Endodermal cell (in vitro differentiated cells): ENCODE measurements at regions not wholly inside any gene's neighbourhood (a gene's known extent, or its start where the extent isn't known, plus 50 kb on each side); places are given as distances from the start of the nearest gene placed in this dataset.
"Not testable (repeated sequence)": the region's sequence is repeated elsewhere in the genome, so short reads cannot be mapped to it uniquely, and the experiment has no call there.

ENCODE experiments used
- DNase-seq: peaks from one replicate; pipeline ENCODE4 v3.0.0-alpha.2; 2017
- H3K27ac ChIP-seq: 2 replicates; pipeline ENCODE4 v1.5.1; 2013; ENCODE audit warnings: mild to moderate bottlenecking, low read depth, low read length, moderate library complexity
- H3K27me3 ChIP-seq: 2 replicates; pipeline ENCODE4 v1.6.1; 2013; ENCODE audit warnings: mild to moderate bottlenecking, low read length, moderate library complexity; ENCODE audit not compliant: insufficient read depth, control insufficient read depth, poor library complexity, severe bottlenecking
- H3K36me3 ChIP-seq: 2 replicates; pipeline ENCODE4 v1.7.0; 2013; ENCODE audit warnings: mild to moderate bottlenecking, low read length, moderate library complexity; ENCODE audit not compliant: control insufficient read depth, insufficient read depth
- H3K4me1 ChIP-seq: one replicate; pipeline ENCODE4 v1.7.0; 2013; ENCODE audit warnings: low read length; ENCODE audit not compliant: control insufficient read depth, insufficient read depth
- H3K4me3 ChIP-seq: 2 replicates; pipeline ENCODE4 v1.5.1; 2013; ENCODE audit warnings: mild to moderate bottlenecking, low read length, moderate library complexity
- H3K9ac ChIP-seq: 2 replicates; pipeline ENCODE4 v1.6.1; 2013; ENCODE audit warnings: mild to moderate bottlenecking, low read length, moderate library complexity; ENCODE audit not compliant: poor library complexity, severe bottlenecking; ENCODE audit errors: extremely low read depth
- H3K9me3 ChIP-seq: 2 replicates; pipeline ENCODE4 v1.6.1; 2013; ENCODE audit warnings: mild to moderate bottlenecking, low read length, moderate library complexity; ENCODE audit not compliant: control insufficient read depth
- H3K27ac Mint-ChIP-seq: 2 replicates; pipeline ENCODE4 v1.8.0; 2020; ENCODE audit warnings: mixed read lengths
- H3K27me3 Mint-ChIP-seq: 2 replicates; pipeline ENCODE4 v1.8.0; 2021; ENCODE audit warnings: mild to moderate bottlenecking, mixed read lengths; ENCODE audit not compliant: insufficient read depth
- H3K36me3 Mint-ChIP-seq: 2 replicates; pipeline ENCODE4 v1.8.0; 2020; ENCODE audit warnings: low read depth, mixed read lengths
- H3K4me1 Mint-ChIP-seq: 2 replicates; pipeline ENCODE4 v1.8.0; 2020; ENCODE audit warnings: mixed read lengths
- H3K4me3 Mint-ChIP-seq: 2 replicates; pipeline ENCODE4 v1.8.0; 2020; ENCODE audit warnings: mild to moderate bottlenecking, moderate library complexity, mixed read lengths
- H3K9me3 Mint-ChIP-seq: 2 replicates; pipeline ENCODE4 v1.8.0; 2020; ENCODE audit warnings: mild to moderate bottlenecking, mixed read lengths
- WGBS, 2 experiments: methylation state at CpG; one replicate each; pipeline versions ENCODE4 v1.1.5 to v1.1.7; 2013; ENCODE audit warnings: missing lambda C conversion rate in 2 of 2, mixed read lengths in 1 of 2; ENCODE audit not compliant: insufficient coverage in 1 of 2, insufficient read length in 1 of 2; 5-methylcytosine and 5-hydroxymethylcytosine counted together
- TF ChIP-seq, protein P1 (sequence below): fragments of 200-600 bp; sonication (generic); conservative IDR thresholded peaks from 2 replicates; pipeline ENCODE4 v1.5.0; 2021; ENCODE audit warnings: antibody characterized with exemption, mild to moderate bottlenecking

DNA sequence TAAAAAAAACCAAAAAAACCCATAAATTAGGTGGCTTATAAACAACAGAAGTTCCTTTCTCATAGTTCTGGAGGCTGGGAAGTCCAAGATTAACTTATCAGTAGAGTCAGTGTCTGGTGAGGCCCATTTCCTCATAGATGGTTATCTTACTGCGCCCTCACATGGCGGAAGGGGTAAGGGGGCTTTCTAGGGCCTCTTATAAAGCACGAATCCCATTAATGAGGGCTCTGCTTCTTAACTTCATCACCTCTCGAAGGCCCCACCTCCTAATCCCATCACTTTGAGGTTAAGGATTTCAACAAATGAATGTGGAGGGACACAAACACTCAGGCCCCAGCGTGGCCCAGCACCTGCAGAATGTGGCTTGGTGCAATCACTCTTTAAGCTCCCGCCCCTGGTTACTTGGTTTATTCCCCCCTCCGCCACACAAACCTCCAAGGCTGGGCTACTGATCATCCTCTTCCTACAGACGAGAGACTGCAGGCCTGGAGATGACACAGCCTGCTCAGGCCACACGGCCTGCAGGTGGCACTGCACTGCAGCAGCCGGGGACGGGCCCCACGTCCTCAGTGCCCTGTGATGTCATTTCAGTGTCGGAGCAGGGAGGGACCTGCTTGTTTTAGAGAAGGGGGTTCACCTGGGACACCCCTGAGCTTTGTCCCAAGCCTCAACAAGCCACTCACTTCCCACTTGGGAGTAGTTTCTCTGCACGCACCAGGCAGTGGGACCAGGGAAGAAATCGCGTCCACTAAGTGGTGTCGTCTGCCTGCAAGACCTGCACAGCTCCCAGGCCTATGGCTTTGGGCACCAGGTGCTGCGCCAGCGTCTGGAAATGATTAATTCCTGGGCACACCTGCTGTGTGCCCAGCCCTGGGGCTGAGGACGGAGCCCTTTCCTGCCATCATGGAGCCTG, 178.5 kb downstream of the NPIPB11 start:
- H3K9ac ChIP-seq, H3K4me3 ChIP-seq, H3K4me3 Mint-ChIP-seq, H3K36me3 ChIP-seq, H3K4me1 Mint-ChIP-seq, H3K27me3 ChIP-seq, H3K9me3 Mint-ChIP-seq, H3K27ac ChIP-seq, H3K36me3 Mint-ChIP-seq, H3K4me1 ChIP-seq, H3K9me3 ChIP-seq, H3K27ac Mint-ChIP-seq, H3K27me3 Mint-ChIP-seq: not testable (repeated sequence)
- 77 to 81% methylated on average over 3 to 12 of the region's 20 CpGs for WGBS, 2 experiments
- peak; percentile 88 for DNase-seq
- TF ChIP-seq, protein P1, sequence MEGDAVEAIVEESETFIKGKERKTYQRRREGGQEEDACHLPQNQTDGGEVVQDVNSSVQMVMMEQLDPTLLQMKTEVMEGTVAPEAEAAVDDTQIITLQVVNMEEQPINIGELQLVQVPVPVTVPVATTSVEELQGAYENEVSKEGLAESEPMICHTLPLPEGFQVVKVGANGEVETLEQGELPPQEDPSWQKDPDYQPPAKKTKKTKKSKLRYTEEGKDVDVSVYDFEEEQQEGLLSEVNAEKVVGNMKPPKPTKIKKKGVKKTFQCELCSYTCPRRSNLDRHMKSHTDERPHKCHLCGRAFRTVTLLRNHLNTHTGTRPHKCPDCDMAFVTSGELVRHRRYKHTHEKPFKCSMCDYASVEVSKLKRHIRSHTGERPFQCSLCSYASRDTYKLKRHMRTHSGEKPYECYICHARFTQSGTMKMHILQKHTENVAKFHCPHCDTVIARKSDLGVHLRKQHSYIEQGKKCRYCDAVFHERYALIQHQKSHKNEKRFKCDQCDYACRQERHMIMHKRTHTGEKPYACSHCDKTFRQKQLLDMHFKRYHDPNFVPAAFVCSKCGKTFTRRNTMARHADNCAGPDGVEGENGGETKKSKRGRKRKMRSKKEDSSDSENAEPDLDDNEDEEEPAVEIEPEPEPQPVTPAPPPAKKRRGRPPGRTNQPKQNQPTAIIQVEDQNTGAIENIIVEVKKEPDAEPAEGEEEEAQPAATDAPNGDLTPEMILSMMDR: peak; percentile 78

DNA sequence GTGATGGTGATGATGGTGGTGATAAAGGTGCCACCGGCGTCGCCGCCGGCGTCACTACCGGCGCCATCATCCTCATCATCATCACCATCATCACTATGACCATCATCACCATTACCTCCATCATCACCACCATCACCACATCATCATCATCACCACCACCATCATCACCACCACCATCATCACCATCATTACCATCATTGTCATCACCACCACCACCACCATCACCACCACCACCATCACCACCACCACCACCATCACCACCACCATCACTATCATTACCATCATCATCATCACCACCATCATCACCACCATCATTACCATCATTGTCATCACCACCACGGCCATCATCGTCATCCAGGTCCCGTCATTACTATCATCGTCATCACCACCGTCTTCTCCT, 179.7 kb downstream of the NPIPB11 start:
- no peak overlapping the region for H3K27ac ChIP-seq
- Mint-ChIP-seq H3K4me1 (peaks cover 2% of the 10 kb centered on the region), H3K27me3 (peaks cover 2% of the 10 kb centered on the region), H3K27ac (no peak overlapping the region), H3K4me3 (no peak overlapping the region), H3K36me3 (peaks cover 2% of the 10 kb centered on the region), H3K9me3 (peaks cover 13% of the 10 kb centered on the region)
- 0% methylated on average over 7 of the region's 13 CpGs; no CpG with 5 or more reads in 1 of the 2 experiments for WGBS, 2 experiments
- no peak overlapping the region for H3K4me3 ChIP-seq
- H3K9me3 ChIP-seq: no peaks in the 10 kb centered on the region
- no peaks in the 10 kb centered on the region for H3K27me3 ChIP-seq
- TF ChIP-seq, protein P1: no peak
- no peaks in the 10 kb centered on the region for H3K4me1 ChIP-seq
- no peaks in the 10 kb centered on the region for H3K36me3 ChIP-seq
- DNase-seq: no peak
- no peak overlapping the region for H3K9ac ChIP-seq

DNA sequence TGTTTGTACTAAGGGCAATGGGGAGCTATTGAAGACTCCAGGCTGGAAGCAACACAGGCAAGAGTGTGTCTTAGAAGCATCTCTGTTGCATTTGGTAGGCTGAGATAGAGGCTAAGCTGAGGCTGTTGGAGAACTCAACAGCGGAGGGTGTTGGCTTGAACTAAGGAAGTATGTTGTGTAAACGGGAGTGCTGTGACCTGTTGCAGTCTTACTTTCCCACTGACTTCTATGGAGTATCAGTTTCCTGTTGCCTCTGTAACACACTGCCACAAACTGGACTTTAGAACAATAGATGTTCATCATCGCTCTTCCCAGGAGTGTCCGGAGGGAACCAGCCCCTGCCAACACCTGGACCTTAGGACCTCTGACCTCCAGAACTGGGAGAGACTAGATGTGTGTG, 181.8 kb downstream of the NPIPB11 start:
- not testable (repeated sequence) for H3K36me3 Mint-ChIP-seq

DNA sequence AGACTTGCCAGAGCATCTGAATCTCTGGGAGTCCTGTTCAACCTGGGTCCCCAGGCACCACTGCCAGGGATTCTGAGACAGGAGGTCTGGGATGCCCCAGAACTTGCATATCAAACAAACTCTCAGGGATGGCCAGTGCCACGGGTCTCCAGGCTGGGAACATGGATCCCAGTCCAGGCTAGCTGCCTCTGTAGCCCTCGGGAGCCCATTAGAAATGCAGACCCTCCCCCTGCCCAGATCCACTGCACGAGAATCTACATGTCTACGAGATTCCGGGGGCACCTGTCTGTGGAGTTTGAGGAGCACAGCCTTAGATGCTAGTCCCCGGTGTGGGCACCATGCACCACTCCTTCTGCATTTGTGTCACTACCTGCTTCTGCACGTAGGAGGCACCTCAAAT, 183.9 kb downstream of the NPIPB11 start:
- DNase-seq, H3K9ac ChIP-seq, H3K36me3 ChIP-seq, H3K27me3 Mint-ChIP-seq, H3K27me3 ChIP-seq, H3K9me3 ChIP-seq, H3K27ac ChIP-seq, H3K4me1 Mint-ChIP-seq, H3K4me3 ChIP-seq, H3K36me3 Mint-ChIP-seq, H3K4me3 Mint-ChIP-seq, H3K4me1 ChIP-seq, H3K27ac Mint-ChIP-seq: not testable (repeated sequence)
- WGBS, 2 experiments: 96% methylated on average over 5 of the region's 7 CpGs; no CpG with 5 or more reads in 1 of the 2 experiments
- H3K9me3 Mint-ChIP-seq: peaks cover 26% of the 10 kb centered on the region

More for the DNA sequence above, 181.8 kb downstream of the NPIPB11 start:
- H3K36me3 ChIP-seq, H3K4me1 Mint-ChIP-seq, H3K9ac ChIP-seq, H3K4me3 Mint-ChIP-seq, H3K27ac ChIP-seq, DNase-seq, H3K4me1 ChIP-seq, H3K27me3 Mint-ChIP-seq, H3K9me3 ChIP-seq, H3K27ac Mint-ChIP-seq, H3K4me3 ChIP-seq, H3K27me3 ChIP-seq: not testable (repeated sequence)
- peaks cover 18% of the 10 kb centered on the region for H3K9me3 Mint-ChIP-seq
- 97% methylated on average over 4 of the region's 4 CpGs; no CpG with 5 or more reads in 1 of the 2 experiments for WGBS, 2 experiments

DNA sequence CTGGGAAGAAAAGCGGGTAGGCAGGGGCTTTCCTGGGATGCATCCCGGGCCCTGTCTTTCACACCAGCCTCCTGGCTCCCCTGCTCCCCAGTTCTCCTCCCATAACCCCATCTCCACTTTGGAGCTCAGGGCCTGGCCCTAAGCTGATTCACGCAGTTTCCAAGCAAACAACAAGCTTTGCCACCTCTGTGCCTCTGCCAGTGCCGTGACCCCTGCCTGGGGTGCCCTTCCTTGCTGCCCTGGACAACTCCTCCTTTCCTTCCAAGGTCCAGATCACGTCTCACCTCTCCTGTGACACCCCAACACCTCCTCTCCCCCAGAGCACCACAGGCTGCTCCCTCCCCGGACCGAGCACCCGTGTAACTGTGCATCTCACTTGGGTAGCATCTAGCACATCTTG, 184.5 kb downstream of the NPIPB11 start:
- not testable (repeated sequence) for DNase-seq, H3K4me3 ChIP-seq, H3K4me1 Mint-ChIP-seq, H3K27ac ChIP-seq, H3K9me3 ChIP-seq, H3K4me1 ChIP-seq, H3K27ac Mint-ChIP-seq, H3K27me3 ChIP-seq, H3K36me3 ChIP-seq, H3K9ac ChIP-seq, H3K27me3 Mint-ChIP-seq, H3K36me3 Mint-ChIP-seq, H3K4me3 Mint-ChIP-seq
- WGBS, 2 experiments: 90% methylated on average over 6 of the region's 8 CpGs; no CpG with 5 or more reads in 1 of the 2 experiments
- H3K9me3 Mint-ChIP-seq: peaks cover 26% of the 10 kb centered on the region
